Ishikawa (cell line): ENCODE measurements at regions not wholly inside any gene's neighbourhood (a gene's known extent, or its start where the extent isn't known, plus 50 kb on each side); places are given as distances from the start of the nearest gene placed in this dataset.

ENCODE experiments used
- EP300 ChIP-seq: IDR thresholded peaks from 2 replicates; pipeline ENCODE4 v1.6.1; 2012; ENCODE audit warnings: borderline replicate concordance
- YY1 ChIP-seq: IDR thresholded peaks from 2 replicates; pipeline ENCODE4 v1.6.1; 2012; ENCODE audit warnings: low read depth
- TF ChIP-seq, protein P1 (sequence below): IDR thresholded peaks from 2 replicates; pipeline ENCODE4 v1.6.1; 2012
- TF ChIP-seq, protein P2 (sequence below): IDR thresholded peaks from 2 replicates; pipeline ENCODE4 v1.6.1; 2012

DNA sequence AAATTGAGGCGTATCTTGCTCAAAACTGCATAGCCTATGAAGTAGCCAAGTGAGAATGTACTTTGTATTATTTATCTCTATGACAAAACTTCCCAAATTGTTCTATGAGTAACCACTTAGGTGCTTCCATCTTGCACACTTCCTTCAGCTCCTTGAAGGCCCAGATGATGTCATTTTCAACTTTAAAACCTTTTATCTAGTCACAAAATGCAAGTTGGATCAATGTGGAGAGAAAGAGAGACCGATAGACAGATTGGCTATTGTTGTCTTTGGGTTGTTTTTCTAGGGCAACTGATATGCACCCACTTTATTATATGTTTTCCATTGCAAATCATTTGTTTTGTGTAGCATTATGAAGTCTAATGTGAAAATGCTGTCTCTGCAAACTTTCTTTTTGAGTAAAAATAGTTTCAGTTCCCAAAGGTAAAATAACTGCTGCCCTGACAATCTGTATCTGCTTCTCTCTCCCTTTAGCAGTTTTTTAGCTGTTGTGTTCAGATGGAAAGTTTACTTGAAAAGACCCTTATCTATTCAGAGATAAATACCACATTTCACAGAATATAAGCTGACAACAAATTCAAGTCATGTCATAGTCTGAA lies 73.7 kb upstream of the CITED2 start:
- TF ChIP-seq, protein P1, sequence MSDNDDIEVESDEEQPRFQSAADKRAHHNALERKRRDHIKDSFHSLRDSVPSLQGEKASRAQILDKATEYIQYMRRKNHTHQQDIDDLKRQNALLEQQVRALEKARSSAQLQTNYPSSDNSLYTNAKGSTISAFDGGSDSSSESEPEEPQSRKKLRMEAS, result no peak
- TF ChIP-seq EP300, result no peak
- TF ChIP-seq YY1, result no peak
- TF ChIP-seq, protein P2, sequence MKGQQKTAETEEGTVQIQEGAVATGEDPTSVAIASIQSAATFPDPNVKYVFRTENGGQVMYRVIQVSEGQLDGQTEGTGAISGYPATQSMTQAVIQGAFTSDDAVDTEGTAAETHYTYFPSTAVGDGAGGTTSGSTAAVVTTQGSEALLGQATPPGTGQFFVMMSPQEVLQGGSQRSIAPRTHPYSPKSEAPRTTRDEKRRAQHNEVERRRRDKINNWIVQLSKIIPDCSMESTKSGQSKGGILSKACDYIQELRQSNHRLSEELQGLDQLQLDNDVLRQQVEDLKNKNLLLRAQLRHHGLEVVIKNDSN, result no peak
